H1 (cell line): ENCODE measurements at regions not wholly inside any gene's neighbourhood (a gene's known extent, or its start where the extent isn't known, plus 50 kb on each side); places are given as distances from the start of the nearest gene placed in this dataset.

Experiments used
- ASH2L ChIP-seq: fragments of 200-600, 300-600 bp; sonication (generic); IDR thresholded peaks from one replicate; pipeline ENCODE4 v1.7.1; 2017; ENCODE audit warnings: low read length
- CREB1 ChIP-seq: IDR thresholded peaks from 2 replicates; pipeline ENCODE4 v1.6.1; 2012; ENCODE audit warnings: inconsistent platforms
- EP300 ChIP-seq, 2 experiments: IDR thresholded peaks; 1 replicate in 1 of 2; 2 replicates in 1 of 2; pipeline ENCODE4 v1.6.1; 2011 to 2012; ENCODE audit warnings: low read depth in 2 of 2, low read length in 2 of 2, mild to moderate bottlenecking in 2 of 2, borderline replicate concordance in 1 of 2, inconsistent platforms in 1 of 2, moderate library complexity in 1 of 2
- EZH2 ChIP-seq: fragments of 200-600 bp; sonication (generic); IDR thresholded peaks from 2 replicates; pipeline ENCODE4 v1.7.1; 2012; ENCODE audit warnings: low read depth, mild to moderate bottlenecking, moderate library complexity, low read length, inconsistent platforms; ENCODE audit not compliant: severe bottlenecking
- POLR2A ChIP-seq, 2 experiments: IDR thresholded peaks; 1 replicate in 1 of 2; 2 replicates in 1 of 2; pipeline ENCODE4 v1.6.1; 2011; ENCODE audit warnings: low read depth in 2 of 2, low read length in 2 of 2, mild to moderate bottlenecking in 2 of 2; ENCODE audit errors: control extremely low read depth in 1 of 2
- SUZ12 ChIP-seq: fragments of 200-600 bp; sonication (generic); IDR thresholded peaks from 2 replicates; pipeline ENCODE4 v1.6.1; 2012; ENCODE audit warnings: mild to moderate bottlenecking, inconsistent platforms, low read length, moderate library complexity, mixed read lengths
- TAF1 ChIP-seq: IDR thresholded peaks from 2 replicates; pipeline ENCODE4 v1.6.1; 2011; ENCODE audit warnings: mild to moderate bottlenecking, low read depth, low read length
- ZNF274 ChIP-seq: IDR thresholded peaks from 2 replicates; pipeline ENCODE4 v1.7.0; 2012; ENCODE audit warnings: low read length, borderline replicate concordance; ENCODE audit errors: extremely low read depth
- TF ChIP-seq, protein P1 (sequence below), 3 experiments: IDR thresholded peaks; 1 replicate in 2 of 3; 2 replicates in 1 of 3; pipeline versions ENCODE4 v1.5.1 to v1.6.1; 2011; ENCODE audit warnings: low read length in 3 of 3, mild to moderate bottlenecking in 3 of 3, inconsistent platforms in 2 of 3, low read depth in 1 of 3, moderate library complexity in 1 of 3; ENCODE audit not compliant: insufficient read depth in 1 of 3; ENCODE audit errors: control extremely low read depth in 1 of 3

DNA sequence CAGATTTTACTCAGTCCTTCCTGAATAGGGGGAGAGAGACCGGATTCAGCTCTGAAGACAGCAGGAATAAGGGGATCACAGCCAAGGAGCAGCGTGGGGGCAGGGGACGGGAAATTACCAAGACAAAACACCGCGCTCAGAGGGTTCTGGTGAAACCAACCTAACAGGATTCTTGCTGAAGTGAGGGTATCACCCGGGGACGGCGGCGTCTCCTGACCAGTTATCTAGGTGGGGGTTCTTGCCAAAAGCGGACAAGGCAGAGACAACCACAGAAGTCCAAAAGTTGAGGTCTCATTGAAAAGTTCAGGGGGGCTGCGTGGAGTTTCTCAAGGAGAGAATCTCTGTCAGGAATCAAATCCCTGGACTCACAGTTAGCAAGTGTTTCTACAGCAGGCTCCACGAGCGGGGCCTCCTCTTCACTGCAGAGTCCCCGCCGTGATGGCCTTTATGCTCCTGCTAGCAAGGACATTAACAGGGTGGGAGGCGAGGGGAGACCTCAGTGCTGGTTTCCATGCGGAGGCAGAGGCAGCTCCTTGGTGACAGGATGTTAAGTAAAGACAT, 291.0 kb downstream of the BRD1 start:
- TF ChIP-seq, protein P1, sequence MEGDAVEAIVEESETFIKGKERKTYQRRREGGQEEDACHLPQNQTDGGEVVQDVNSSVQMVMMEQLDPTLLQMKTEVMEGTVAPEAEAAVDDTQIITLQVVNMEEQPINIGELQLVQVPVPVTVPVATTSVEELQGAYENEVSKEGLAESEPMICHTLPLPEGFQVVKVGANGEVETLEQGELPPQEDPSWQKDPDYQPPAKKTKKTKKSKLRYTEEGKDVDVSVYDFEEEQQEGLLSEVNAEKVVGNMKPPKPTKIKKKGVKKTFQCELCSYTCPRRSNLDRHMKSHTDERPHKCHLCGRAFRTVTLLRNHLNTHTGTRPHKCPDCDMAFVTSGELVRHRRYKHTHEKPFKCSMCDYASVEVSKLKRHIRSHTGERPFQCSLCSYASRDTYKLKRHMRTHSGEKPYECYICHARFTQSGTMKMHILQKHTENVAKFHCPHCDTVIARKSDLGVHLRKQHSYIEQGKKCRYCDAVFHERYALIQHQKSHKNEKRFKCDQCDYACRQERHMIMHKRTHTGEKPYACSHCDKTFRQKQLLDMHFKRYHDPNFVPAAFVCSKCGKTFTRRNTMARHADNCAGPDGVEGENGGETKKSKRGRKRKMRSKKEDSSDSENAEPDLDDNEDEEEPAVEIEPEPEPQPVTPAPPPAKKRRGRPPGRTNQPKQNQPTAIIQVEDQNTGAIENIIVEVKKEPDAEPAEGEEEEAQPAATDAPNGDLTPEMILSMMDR (IDR thresholded peaks at IDR 0.05; ENCODE audit: control extremely low read depth in 1 of 3, insufficient read depth in 1 of 3, low read depth in 1 of 3, low read length in 3 of 3): no peak
- TF ChIP-seq CREB1 (peak; percentile 81), EP300 (IDR thresholded peaks at IDR 0.05; ENCODE audit: borderline replicate concordance in 1 of 2, low read depth in 2 of 2, low read length in 2 of 2) (peak in 1 of 2 experiments; percentile 86; a peak in 1 of 3 replicates), EZH2 (no peak), ZNF274 (no peak), SUZ12 (no peak), ASH2L (peak; percentile 100), TAF1 (peak; percentile 64), POLR2A (IDR thresholded peaks at IDR 0.05; ENCODE audit: control extremely low read depth in 1 of 2, low read depth in 2 of 2, low read length in 2 of 2) (peak in 1 of 2 experiments; percentile 84; a peak in 2 of 3 replicates)
